Hepatocyte (in vitro differentiated cells): ENCODE measurements at regions not wholly inside any gene's neighbourhood (a gene's known extent, or its start where the extent isn't known, plus 50 kb on each side); places are given as distances from the start of the nearest gene placed in this dataset.

Experiments used
- DNase-seq: peaks from one replicate; pipeline ENCODE4 v3.0.0-alpha.2; 2016; ENCODE audit warnings: low spot score
- H2AFZ ChIP-seq: fragments of 200-600 bp; sonication (generic); 2 replicates; pipeline ENCODE4 v1.6.0; 2016; ENCODE audit warnings: antibody characterized with exemption, mild to moderate bottlenecking
- H3K27ac ChIP-seq: fragments of 200-600 bp; sonication (generic); 2 replicates; pipeline ENCODE4 v1.5.1; 2016; ENCODE audit warnings: mild to moderate bottlenecking
- H3K27me3 ChIP-seq: fragments of 200-600 bp; sonication (generic); 2 replicates; pipeline ENCODE4 v1.6.1; 2016
- H3K36me3 ChIP-seq: fragments of 200-600 bp; sonication (generic); replicated peaks from 2 replicates; pipeline ENCODE4 v1.5.1; 2016; ENCODE audit warnings: low read depth; ENCODE audit not compliant: insufficient read depth
- H3K4me1 ChIP-seq: fragments of 200-600 bp; sonication (generic); 2 replicates; pipeline ENCODE4 v1.5.1; 2016; ENCODE audit warnings: mild to moderate bottlenecking, moderate library complexity; ENCODE audit not compliant: insufficient read depth
- H3K4me2 ChIP-seq: fragments of 200-600 bp; sonication (generic); 2 replicates; pipeline ENCODE4 v1.6.0; 2016
- H3K4me3 ChIP-seq: fragments of 200-600 bp; sonication (generic); 2 replicates; pipeline ENCODE4 v1.5.1; 2016; ENCODE audit warnings: mild to moderate bottlenecking
- H3K79me2 ChIP-seq: fragments of 200-600 bp; sonication (generic); 2 replicates; pipeline ENCODE4 v1.6.0; 2017; ENCODE audit warnings: mild to moderate bottlenecking
- H3K9me2 ChIP-seq: fragments of 200-600 bp; sonication (generic); replicated peaks from 2 replicates; pipeline ENCODE4 v1.6.0; 2017; ENCODE audit warnings: mild to moderate bottlenecking; ENCODE audit not compliant: insufficient read depth
- H3K9me3 ChIP-seq: fragments of 200-600 bp; sonication (generic); 2 replicates; pipeline ENCODE4 v1.5.1; 2016; ENCODE audit warnings: low read depth, mild to moderate bottlenecking
- H4K20me1 ChIP-seq: fragments of 200-600 bp; sonication (generic); 2 replicates; pipeline ENCODE4 v1.6.0; 2016; ENCODE audit warnings: mild to moderate bottlenecking; ENCODE audit not compliant: insufficient read depth, poor library complexity, severe bottlenecking
- EZH2 ChIP-seq: fragments of 200-600 bp; sonication (generic); IDR thresholded peaks from 2 replicates; pipeline ENCODE4 v1.6.1; 2016; ENCODE audit warnings: antibody characterized with exemption, mild to moderate bottlenecking, borderline replicate concordance
- EZH2phosphoT487 ChIP-seq: fragments of 200-600 bp; sonication (generic); IDR thresholded peaks from one replicate; pipeline ENCODE4 v1.6.1; 2018; ENCODE audit warnings: antibody characterized with exemption, mild to moderate bottlenecking, low read depth, moderate library complexity; ENCODE audit not compliant: unreplicated experiment, severe bottlenecking
- WGBS: methylation state at CpG from one replicate; pipeline ENCODE4 v1.1.6; 2016; ENCODE audit warnings: low lambda C conversion rate; ENCODE audit errors: missing lambda C conversion rate; 5-methylcytosine and 5-hydroxymethylcytosine counted together
- TF ChIP-seq, protein P1 (sequence below): fragments of 200-600 bp; sonication (generic); IDR thresholded peaks from 2 replicates; pipeline ENCODE4 v1.5.1; 2016; ENCODE audit warnings: antibody characterized with exemption, mild to moderate bottlenecking; ENCODE audit not compliant: poor library complexity

- Histone ChIP-seq H3K27ac (no peak overlapping the region), H3K9me2 (no peaks in the 10 kb centered on the region), H4K20me1 (no peaks in the 10 kb centered on the region), H3K4me1 (no peaks in the 10 kb centered on the region), H3K27me3 (peaks cover under 1% of the 10 kb centered on the region), H3K79me2 (no peaks in the 10 kb centered on the region), H3K9me3 (no peaks in the 10 kb centered on the region), H3K36me3 (no peaks in the 10 kb centered on the region), H3K4me3 (no peak overlapping the region), H3K4me2 (no peak overlapping the region), H2AFZ (no peak overlapping the region)
- TF ChIP-seq EZH2phosphoT487 (no peak), EZH2 (no peak)
- TF ChIP-seq, protein P1, sequence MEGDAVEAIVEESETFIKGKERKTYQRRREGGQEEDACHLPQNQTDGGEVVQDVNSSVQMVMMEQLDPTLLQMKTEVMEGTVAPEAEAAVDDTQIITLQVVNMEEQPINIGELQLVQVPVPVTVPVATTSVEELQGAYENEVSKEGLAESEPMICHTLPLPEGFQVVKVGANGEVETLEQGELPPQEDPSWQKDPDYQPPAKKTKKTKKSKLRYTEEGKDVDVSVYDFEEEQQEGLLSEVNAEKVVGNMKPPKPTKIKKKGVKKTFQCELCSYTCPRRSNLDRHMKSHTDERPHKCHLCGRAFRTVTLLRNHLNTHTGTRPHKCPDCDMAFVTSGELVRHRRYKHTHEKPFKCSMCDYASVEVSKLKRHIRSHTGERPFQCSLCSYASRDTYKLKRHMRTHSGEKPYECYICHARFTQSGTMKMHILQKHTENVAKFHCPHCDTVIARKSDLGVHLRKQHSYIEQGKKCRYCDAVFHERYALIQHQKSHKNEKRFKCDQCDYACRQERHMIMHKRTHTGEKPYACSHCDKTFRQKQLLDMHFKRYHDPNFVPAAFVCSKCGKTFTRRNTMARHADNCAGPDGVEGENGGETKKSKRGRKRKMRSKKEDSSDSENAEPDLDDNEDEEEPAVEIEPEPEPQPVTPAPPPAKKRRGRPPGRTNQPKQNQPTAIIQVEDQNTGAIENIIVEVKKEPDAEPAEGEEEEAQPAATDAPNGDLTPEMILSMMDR, result no peak
- 73% methylated on average over 5 of the region's 5 CpGs for WGBS
- no peak for DNase-seq
Observed at GRCh38 chr15:69744391-69745162, 292.0 kb downstream of the RPLP1 start.

- H3K4me2 ChIP-seq, result no peak overlapping the region
- H2AFZ ChIP-seq, result no peak overlapping the region
- no peak overlapping the region for H3K4me3 ChIP-seq
- no peaks in the 10 kb centered on the region for H3K9me3 ChIP-seq
- no peaks in the 10 kb centered on the region for H3K9me2 ChIP-seq
- H3K27me3 ChIP-seq, result no peaks in the 10 kb centered on the region
- no peak overlapping the region for H3K27ac ChIP-seq
- TF ChIP-seq, protein P1, result no peak
- TF ChIP-seq EZH2phosphoT487 (no peak), EZH2 (no peak)
- 87% methylated on average over 5 of the region's 5 CpGs for WGBS
- H3K36me3 ChIP-seq, result no peaks in the 10 kb centered on the region
- H3K79me2 ChIP-seq, result no peaks in the 10 kb centered on the region
- no peaks in the 10 kb centered on the region for H3K4me1 ChIP-seq
- DNase-seq, result no peak
- H4K20me1 ChIP-seq, result no peaks in the 10 kb centered on the region
Observed at GRCh38 chr15:69747193-69747592, 294.6 kb downstream of the RPLP1 start.

- WGBS, result 59% methylated on average over 7 of the region's 7 CpGs
- no peaks in the 10 kb centered on the region for H3K4me1 ChIP-seq
- TF ChIP-seq EZH2, result no peak
- TF ChIP-seq EZH2phosphoT487, result no peak
- TF ChIP-seq, protein P1, result no peak
- DNase-seq, result no peak
- no peak overlapping the region for H3K27ac ChIP-seq
- no peaks in the 10 kb centered on the region for H3K9me3 ChIP-seq
- H3K9me2 ChIP-seq, result no peaks in the 10 kb centered on the region
- H3K36me3 ChIP-seq, result no peaks in the 10 kb centered on the region
- H3K79me2 ChIP-seq, result no peaks in the 10 kb centered on the region
- H3K4me2 ChIP-seq, result no peak overlapping the region
- no peak overlapping the region for H3K4me3 ChIP-seq
- H4K20me1 ChIP-seq, result no peaks in the 10 kb centered on the region
- H3K27me3 ChIP-seq, result no peaks in the 10 kb centered on the region
- no peak overlapping the region for H2AFZ ChIP-seq
Observed at GRCh38 chr15:69748131-69748530, 295.5 kb downstream of the RPLP1 start.
